GM21786 (cell line): ENCODE measurements at regions not wholly inside any gene's neighbourhood (a gene's known extent, or its start where the extent isn't known, plus 50 kb on each side); places are given as distances from the start of the nearest gene placed in this dataset.
A peak's percentile ranks its signal among the peaks of the same experiment; 100 is the strongest.

Experiments used
- ATAC-seq: cut with Tn5 transposase; IDR thresholded peaks from one replicate; pipeline ENCODE4 v1.9.1; 2021; ENCODE audit not compliant: unreplicated experiment

DNA sequence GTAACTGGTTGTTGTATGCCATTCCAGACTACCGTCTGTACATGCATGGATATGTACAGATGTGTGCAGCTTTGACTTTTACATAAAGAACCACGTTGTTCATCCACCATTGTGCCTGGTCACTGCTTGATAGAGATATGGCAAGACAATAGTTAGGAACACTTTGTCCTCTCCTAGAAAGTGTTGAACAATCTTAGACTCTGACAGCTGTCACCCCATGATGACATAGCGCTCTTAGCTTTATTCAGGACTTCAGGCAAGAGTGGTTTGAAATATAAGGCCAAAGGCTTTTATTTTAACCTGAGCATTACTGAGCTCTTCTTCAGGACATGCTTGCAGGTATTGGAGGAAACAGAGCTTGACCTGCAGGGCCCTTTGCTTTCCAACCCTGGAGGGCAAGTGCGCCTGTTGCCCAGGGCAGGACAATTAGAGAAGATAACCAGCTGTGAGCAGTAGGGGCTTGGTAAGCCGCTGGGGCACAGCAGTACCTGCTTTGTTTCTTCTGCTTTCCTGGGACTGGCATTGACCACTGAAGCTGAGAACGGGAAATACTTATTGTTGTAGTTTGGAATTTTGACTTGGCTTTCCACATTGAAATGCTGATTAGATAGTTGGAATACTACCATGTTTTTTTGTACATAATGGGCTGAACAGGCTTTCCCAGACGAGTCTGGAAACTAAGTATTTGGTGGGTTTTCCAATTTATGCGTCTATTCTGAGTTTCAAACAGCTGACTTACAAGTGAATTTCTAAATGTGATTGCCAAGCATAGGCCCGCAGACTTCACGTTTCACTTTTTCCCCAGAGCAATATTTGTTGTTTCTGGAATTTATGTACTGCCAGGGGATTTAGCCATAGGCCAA lies 51.1 kb downstream of the GARRE1 start:
- no peak for ATAC-seq

DNA sequence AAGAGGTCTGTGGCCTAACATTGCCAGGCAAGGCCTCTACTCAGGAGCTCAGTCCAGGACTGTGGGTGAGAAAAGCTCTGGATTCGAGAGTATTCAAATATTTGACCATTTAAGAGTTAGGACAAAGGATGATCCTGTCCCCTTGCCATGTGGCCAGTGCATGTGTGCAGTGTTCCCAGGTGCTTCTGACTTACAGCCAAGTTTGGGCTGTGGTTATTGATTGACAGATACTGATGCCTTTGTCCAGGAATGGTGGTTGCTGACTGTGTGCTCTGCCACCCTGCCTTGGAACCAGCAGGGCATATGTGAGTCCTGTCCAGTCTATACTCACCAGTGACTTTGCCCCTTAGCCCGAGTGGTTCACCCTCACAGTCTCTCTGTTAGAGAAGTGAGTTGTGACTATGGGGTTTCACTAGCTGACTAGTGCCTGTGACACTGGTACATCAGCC lies 51.9 kb downstream of the GARRE1 start:
- no peak for ATAC-seq

DNA sequence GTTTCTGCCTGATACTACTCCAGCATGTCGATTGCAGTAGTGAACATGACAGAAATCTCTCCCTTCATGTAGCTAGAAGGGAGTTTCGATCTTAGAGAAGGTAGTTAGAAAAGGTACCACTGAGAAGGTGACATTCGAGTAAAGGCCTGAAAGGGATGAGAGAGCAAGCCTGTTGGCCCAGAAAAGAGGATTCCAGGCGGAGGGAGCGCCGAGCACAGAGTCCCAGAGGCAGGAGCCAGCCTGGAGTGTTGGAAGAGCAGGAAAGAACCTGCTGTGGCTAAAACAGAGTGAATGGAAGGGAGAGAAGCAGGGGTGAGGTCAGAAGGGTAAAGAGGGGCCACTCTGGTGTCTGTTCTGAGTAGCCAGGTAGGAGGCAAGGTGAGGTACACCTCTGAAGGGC lies 52.5 kb downstream of the GARRE1 start:
- no peak for ATAC-seq

DNA sequence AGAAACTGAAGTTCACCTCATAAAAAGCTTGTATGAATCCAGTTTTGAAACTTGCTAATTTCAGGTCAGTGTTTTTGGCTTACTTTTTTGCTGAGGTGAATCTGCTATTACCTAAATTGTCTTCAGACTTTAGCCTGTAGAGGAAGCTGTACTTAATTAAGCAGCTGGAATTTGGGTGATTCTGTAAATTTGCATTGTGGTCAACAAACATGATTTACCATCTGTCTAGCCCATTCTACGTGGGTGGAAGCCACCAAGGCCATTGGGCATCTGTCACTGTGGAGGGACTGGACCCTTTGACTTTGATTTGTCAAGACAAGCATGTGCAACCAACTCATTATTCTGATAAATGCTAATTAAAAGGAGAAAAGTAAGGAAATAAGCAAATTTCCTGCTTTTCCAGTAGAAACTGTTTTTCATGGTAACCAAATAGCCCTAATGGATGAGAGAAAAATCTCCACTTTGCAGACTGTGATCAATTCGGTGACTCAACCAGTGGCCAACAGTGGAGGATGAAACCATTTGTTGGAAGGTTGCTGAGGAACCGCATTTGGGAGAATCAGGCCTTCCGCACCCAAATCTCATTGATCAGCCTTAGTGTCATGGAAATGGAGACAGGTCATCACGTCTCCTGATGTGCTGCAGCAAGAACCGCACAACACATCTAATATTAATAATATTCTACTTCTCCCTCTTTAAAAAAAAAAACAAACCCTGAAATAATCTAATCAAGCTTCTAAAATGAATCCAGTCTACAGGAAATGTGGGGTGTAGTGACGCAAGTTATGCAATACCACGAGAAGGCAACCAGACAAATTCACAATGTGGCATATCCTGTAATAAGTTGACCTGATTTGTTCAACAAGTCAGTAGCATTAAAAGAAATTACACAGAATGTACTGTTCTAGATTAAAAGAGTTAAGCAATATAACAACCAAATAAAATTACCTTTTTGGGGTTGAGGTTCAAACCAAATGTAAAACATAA lies 54.3 kb downstream of the GARRE1 start:
- ATAC-seq: no peak

DNA sequence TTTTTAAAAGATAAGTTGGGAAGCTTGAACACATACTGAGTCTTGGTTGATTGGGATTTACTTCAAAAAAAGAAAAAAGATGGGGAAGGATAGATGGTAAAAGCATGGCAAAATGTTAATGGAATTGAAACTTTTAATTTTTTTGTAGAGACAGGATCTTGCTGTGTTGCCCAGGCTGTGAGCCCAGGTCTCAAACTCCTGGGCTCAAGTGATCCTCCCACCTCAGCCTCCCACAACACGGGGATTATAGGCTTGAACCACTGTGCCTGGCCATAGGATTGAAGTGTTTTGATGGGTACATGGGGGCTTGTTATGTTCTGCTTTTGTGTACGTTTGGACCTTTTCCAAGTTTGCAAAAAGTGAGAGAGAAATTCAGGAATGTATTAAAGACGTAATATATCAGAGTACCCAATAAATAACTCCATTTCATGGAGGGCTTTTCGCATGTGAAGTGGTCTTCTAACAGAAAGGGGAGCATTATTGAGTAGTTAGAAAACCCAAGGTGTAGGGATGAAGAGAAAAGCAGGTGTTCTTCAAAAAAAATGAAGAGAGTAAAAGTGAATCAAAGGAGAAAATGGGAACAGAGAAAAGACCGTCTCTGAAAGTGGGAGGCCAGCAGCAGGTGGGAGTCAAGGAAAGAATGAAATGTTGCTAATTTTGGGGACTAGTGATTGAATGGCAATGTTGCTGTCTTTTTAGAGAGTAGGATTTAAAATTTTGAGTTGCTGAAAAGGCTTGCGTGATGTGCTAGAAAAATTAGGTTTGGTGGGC lies 55.2 kb downstream of the GARRE1 start:
- ATAC-seq: no peak

DNA sequence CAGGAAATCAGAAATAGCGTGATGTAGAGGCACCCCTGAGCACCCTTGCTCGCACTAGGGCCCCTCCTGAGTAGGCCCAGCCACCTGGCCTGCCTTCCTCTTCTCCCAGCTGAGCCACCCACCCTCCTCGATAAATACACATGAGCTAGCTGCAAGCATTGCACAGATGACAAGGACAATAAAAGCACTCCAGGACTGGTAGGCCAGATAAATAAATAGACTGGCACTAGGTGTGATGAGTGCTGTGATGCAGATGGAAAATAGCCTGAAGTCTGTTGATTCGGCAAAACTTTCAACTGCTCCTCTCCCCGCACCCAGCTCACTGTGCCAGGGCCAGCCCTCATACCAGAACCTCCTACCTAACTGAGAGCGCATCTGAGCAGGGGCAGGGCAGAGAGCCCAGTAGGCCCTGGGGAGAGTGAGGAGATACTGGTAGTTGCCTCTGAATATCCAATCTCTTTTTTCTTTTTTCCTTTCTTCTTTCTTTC lies 54.5 kb upstream of the GPI start:
- ATAC-seq: no peak

DNA sequence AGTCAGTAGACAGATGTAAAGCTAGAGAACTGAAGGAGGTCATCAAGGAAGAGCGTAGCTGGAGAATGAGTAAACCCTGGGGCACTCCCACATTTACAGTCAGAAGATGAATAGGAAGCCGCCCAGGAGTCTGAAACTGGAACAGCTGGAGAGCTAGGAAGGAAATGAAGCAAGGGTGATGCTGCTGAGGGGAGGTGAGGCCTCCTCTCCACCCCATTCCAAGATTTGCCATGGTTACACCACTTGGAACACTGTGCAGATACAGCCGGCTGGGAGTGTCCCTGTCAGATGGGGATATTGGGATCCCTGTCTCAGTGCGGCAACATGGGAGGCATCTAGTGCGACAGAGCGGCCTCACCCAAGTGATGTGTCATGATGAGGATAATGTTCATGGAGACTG lies 51.8 kb upstream of the GPI start:
- ATAC-seq: no peak

DNA sequence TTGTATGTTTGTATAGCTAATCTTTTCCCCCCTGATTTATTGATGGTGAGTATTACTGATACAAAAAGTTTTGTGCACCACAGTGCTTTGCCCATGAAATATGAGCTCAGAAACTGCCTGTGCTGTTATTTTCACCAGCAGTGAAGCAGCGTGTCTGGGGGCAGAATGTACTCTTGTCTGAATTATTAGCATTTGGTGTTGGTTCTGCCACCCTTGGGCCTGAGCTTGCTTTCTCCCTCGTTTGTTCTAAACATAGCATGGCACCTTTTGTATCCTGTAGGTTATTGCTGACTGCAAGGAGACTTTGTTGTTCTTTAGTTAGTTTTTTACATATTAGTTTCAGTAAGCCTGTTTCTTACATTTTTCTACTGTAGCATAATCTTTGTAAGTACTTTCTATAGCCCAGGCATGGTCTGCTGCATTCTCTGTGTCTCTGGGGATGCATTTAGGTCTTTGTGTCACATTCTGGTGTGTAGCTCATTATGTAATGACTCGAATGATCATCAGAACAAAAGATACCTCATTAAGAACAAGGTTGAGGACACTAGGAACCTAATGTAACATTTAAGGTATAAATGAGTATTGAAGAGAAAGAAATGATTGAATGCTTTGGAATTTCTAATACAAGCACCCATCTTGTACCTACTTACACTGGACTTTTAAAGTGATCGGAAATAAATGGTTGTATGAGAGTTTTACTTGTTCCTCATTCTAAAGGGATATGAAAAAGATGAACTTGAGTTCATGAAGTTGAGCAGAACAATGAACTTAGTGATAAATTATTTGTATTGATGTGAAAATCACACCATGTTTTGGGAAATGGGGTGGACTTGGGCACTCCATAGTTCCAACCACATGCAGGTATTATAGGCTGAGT lies 50.3 kb upstream of the GPI start:
- ATAC-seq: peak; percentile 72
